DOHH2 (cell line): ENCODE measurements at regions not wholly inside any gene's neighbourhood (a gene's known extent, or its start where the extent isn't known, plus 50 kb on each side); places are given as distances from the start of the nearest gene placed in this dataset.

Experiments used
- H3F3A ChIP-seq: fragments of 200-600 bp; sonication (generic), shearing (Covaris generic); 2 replicates; pipeline ENCODE4 v1.6.0; 2016; ENCODE audit warnings: antibody characterized with exemption, mild to moderate bottlenecking; ENCODE audit not compliant: control insufficient read depth, insufficient read depth
- H3K27ac ChIP-seq: fragments of 200-600 bp; sonication (generic); 2 replicates; pipeline ENCODE4 v1.5.1; 2014; ENCODE audit warnings: low read depth, mild to moderate bottlenecking, low read length, moderate library complexity
- H3K27me3 ChIP-seq: fragments of 200-600 bp; sonication (generic); 2 replicates; pipeline ENCODE4 v1.6.1; 2014; ENCODE audit warnings: mild to moderate bottlenecking, low read length, mixed read lengths; ENCODE audit not compliant: control insufficient read depth
- H3K36me3 ChIP-seq: fragments of 200-600 bp; sonication (generic); 2 replicates; pipeline ENCODE4 v1.6.1; 2014; ENCODE audit warnings: mild to moderate bottlenecking, low read length, moderate library complexity, mixed read lengths; ENCODE audit not compliant: control insufficient read depth
- H3K4me1 ChIP-seq: fragments of 200-600 bp; sonication (generic); 2 replicates; pipeline ENCODE4 v1.6.1; 2014; ENCODE audit warnings: mild to moderate bottlenecking, low read length, mixed read lengths; ENCODE audit not compliant: control insufficient read depth
- H3K4me2 ChIP-seq: fragments of 200-600 bp; sonication (generic); 2 replicates; pipeline ENCODE4 v1.6.0; 2014; ENCODE audit warnings: mild to moderate bottlenecking, low read length, moderate library complexity
- H3K4me3 ChIP-seq: fragments of 200-600 bp; sonication (generic); 2 replicates; pipeline ENCODE4 v1.5.1; 2014; ENCODE audit warnings: mild to moderate bottlenecking, low read length, mixed read lengths
- H3K79me2 ChIP-seq: fragments of 200-600 bp; sonication (generic); 2 replicates; pipeline ENCODE4 v1.6.1; 2014; ENCODE audit warnings: mild to moderate bottlenecking, low read length, mixed read lengths; ENCODE audit not compliant: control insufficient read depth
- H3K9me2 ChIP-seq: fragments of 200-600 bp; sonication (generic); replicated peaks from 2 replicates; pipeline ENCODE4 v1.6.1; 2014; ENCODE audit warnings: mild to moderate bottlenecking, low read length, mixed read lengths; ENCODE audit not compliant: control insufficient read depth
- H3K9me3 ChIP-seq: fragments of 200-600 bp; sonication (generic); 2 replicates; pipeline ENCODE4 v1.6.1; 2014; ENCODE audit warnings: antibody characterized with exemption, low read length, mixed read lengths; ENCODE audit not compliant: control insufficient read depth, insufficient read depth
- H4K20me1 ChIP-seq: fragments of 200-600 bp; sonication (generic); 2 replicates; pipeline ENCODE4 v1.6.0; 2014; ENCODE audit warnings: low read depth, mild to moderate bottlenecking, antibody characterized with exemption, low read length, moderate library complexity; ENCODE audit not compliant: control insufficient read depth, insufficient read depth
- EZH2phosphoT487 ChIP-seq: fragments of 200-600 bp; sonication (generic); IDR thresholded peaks from 2 replicates; pipeline ENCODE4 v1.6.1; 2017; ENCODE audit warnings: borderline replicate concordance, mild to moderate bottlenecking, antibody characterized with exemption, low read length, moderate library complexity, mixed read lengths
- TF ChIP-seq, protein P1 (sequence below): fragments of 200-600 bp; sonication (generic); IDR thresholded peaks from one replicate; pipeline ENCODE4 v1.5.1; 2014; ENCODE audit warnings: antibody characterized with exemption, mild to moderate bottlenecking, low read depth, low read length; ENCODE audit not compliant: poor library complexity, severe bottlenecking

DNA sequence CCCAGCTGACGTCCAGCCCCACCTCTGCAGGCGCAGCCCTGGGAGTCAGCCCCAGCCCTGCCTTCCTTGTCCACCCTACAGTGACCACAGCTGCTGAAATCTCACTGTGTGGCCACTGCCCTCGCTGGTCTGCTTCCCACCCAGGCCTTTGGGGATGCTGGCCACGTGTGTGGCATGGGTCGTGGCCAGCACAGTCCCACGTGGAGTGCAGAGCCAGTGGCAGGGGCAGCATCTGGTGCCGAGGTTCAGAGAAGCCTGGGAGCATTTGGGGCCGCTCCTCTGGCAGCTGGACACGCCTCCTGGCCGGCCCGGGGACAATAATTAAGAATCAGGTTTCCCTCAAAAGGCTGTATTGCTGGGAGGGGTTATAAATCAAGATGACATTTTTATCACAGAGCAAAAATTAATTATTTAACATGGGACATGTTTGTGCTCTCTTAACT, 92.1 kb downstream of the HMX1 start:
- no peaks in the 10 kb centered on the region for H3K9me2 ChIP-seq
- no peaks in the 10 kb centered on the region for H3K27me3 ChIP-seq
- TF ChIP-seq, protein P1, sequence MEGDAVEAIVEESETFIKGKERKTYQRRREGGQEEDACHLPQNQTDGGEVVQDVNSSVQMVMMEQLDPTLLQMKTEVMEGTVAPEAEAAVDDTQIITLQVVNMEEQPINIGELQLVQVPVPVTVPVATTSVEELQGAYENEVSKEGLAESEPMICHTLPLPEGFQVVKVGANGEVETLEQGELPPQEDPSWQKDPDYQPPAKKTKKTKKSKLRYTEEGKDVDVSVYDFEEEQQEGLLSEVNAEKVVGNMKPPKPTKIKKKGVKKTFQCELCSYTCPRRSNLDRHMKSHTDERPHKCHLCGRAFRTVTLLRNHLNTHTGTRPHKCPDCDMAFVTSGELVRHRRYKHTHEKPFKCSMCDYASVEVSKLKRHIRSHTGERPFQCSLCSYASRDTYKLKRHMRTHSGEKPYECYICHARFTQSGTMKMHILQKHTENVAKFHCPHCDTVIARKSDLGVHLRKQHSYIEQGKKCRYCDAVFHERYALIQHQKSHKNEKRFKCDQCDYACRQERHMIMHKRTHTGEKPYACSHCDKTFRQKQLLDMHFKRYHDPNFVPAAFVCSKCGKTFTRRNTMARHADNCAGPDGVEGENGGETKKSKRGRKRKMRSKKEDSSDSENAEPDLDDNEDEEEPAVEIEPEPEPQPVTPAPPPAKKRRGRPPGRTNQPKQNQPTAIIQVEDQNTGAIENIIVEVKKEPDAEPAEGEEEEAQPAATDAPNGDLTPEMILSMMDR: no peak
- no peak for TF ChIP-seq EZH2phosphoT487
- H3K4me3 ChIP-seq: no peak overlapping the region
- H3K9me3 ChIP-seq: no peaks in the 10 kb centered on the region
- H3K4me2 ChIP-seq: no peak overlapping the region
- H3K36me3 ChIP-seq: no peaks in the 10 kb centered on the region
- no peaks in the 10 kb centered on the region for H3K79me2 ChIP-seq
- no peak overlapping the region for H3K27ac ChIP-seq
- H3F3A ChIP-seq: no peaks in the 10 kb centered on the region
- H4K20me1 ChIP-seq: no peaks in the 10 kb centered on the region
- no peaks in the 10 kb centered on the region for H3K4me1 ChIP-seq

DNA sequence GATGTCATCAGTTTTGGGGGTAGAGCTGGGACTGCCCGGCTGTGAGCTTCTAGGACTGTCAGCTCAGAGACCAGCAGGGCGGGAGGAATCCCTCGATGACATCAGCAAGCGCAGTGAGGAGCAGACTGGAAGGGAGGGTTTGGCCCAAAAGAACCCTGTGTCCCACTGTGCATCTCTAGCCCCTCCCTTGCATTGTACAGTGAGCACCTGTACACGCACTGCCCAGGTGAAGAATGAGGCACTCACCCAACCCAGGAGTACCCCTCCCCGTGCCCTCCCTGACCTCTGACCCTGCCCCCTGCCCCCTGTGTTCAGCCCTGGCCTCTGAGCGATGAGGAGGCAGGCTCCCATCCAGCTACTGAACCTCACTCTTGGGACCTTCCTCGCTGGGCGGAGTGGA, 92.9 kb downstream of the HMX1 start:
- Histone ChIP-seq H3K9me2 (no peaks in the 10 kb centered on the region), H3K4me1 (no peaks in the 10 kb centered on the region), H3K36me3 (no peaks in the 10 kb centered on the region), H3K9me3 (no peaks in the 10 kb centered on the region), H3K4me3 (no peak overlapping the region), H3F3A (no peaks in the 10 kb centered on the region), H4K20me1 (no peaks in the 10 kb centered on the region), H3K4me2 (no peak overlapping the region), H3K27ac (no peak overlapping the region), H3K27me3 (no peaks in the 10 kb centered on the region), H3K79me2 (no peaks in the 10 kb centered on the region)
- TF ChIP-seq, protein P1: no peak
- TF ChIP-seq EZH2phosphoT487: no peak

DNA sequence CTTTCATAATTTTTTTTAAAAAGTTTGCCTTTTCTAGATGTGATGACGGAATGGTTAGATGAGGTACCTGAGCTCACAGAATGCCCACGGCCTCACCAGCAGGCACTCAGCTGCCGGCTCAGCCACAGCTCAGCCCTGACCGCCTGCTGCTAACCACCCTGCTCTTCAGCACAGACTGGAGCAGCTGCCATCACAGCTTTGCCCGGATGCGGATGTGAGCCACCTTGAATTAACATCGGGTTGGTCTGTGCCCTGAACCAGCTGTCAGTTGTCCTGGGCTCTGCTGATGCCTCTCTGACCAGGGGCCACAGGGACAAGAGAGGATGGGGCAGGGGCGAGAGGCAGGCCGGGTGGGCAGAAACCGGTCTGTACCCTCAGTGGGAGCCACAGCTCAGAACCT, 93.3 kb downstream of the HMX1 start:
- H3K4me3 ChIP-seq: no peak overlapping the region
- H3K27ac ChIP-seq: no peak overlapping the region
- no peak overlapping the region for H3K4me2 ChIP-seq
- no peaks in the 10 kb centered on the region for H3F3A ChIP-seq
- H3K27me3 ChIP-seq: no peaks in the 10 kb centered on the region
- no peaks in the 10 kb centered on the region for H3K9me3 ChIP-seq
- no peak for TF ChIP-seq EZH2phosphoT487
- TF ChIP-seq, protein P1: no peak
- no peaks in the 10 kb centered on the region for H3K36me3 ChIP-seq
- H3K9me2 ChIP-seq: no peaks in the 10 kb centered on the region
- no peaks in the 10 kb centered on the region for H4K20me1 ChIP-seq
- H3K79me2 ChIP-seq: no peaks in the 10 kb centered on the region
- H3K4me1 ChIP-seq: no peaks in the 10 kb centered on the region
